ENCODE measurements at regions not wholly inside any gene's neighbourhood (a gene's known extent, or its start where the extent isn't known, plus 50 kb on each side); places are given as distances from the start of the nearest gene placed in this dataset.
"Not testable (repeated sequence)": the region's sequence is repeated elsewhere in the genome, so short reads cannot be mapped to it uniquely, and the experiment has no call there.

- H3K9me3 ChIP-seq (ENCODE audit: control insufficient read depth, insufficient read depth, low read length); H3K4me3 ChIP-seq (ENCODE audit: low read depth, low read length); H3K36me3 ChIP-seq (ENCODE audit: control insufficient read depth, insufficient read depth, low read length); H3K27me3 ChIP-seq (ENCODE audit: control insufficient read depth, insufficient read depth, low read length); H3K4me1 ChIP-seq (ENCODE audit: control insufficient read depth, insufficient read depth, low read length); H3K9ac ChIP-seq (ENCODE audit: low read depth, low read length): not testable (repeated sequence)
Observed at GRCh38 chr4:131738991-131739390, 1410.1 kb upstream of the PCDH10 start.

DNA sequence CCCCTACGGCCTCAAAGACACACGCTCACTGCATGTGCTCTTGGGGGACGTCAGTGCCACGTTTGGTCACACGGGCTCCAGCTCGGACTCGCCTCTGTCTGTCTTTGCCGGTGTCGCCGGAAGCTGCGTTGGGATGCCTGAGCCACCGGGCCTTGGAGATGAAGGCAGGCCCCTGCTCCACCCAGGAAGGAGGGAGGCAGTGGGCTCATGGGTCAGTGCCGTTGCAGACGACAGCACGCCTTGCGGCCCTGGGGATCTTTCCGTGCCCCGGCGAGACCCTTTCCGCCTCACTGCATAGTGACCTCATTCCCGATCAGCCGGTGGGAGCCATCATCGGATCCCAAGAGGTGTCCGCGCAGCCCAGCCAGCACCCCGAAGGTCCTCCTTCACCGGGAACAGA lies 1407.3 kb upstream of the PCDH10 start:
- not testable (repeated sequence) for H3K36me3 ChIP-seq (ENCODE audit: control insufficient read depth, insufficient read depth, low read length); H3K4me3 ChIP-seq (ENCODE audit: low read depth, low read length); H3K9me3 ChIP-seq (ENCODE audit: control insufficient read depth, insufficient read depth, low read length); H3K27me3 ChIP-seq (ENCODE audit: control insufficient read depth, insufficient read depth, low read length); H3K4me1 ChIP-seq (ENCODE audit: control insufficient read depth, insufficient read depth, low read length); H3K9ac ChIP-seq (ENCODE audit: low read depth, low read length)

GRCh38 chr4:131742536-131743205 lies 1406.4 kb upstream of the PCDH10 start:
- not testable (repeated sequence) for H3K36me3 ChIP-seq (ENCODE audit: control insufficient read depth, insufficient read depth, low read length); H3K4me3 ChIP-seq (ENCODE audit: low read depth, low read length); H3K4me1 ChIP-seq (ENCODE audit: control insufficient read depth, insufficient read depth, low read length); H3K27me3 ChIP-seq (ENCODE audit: control insufficient read depth, insufficient read depth, low read length); H3K9ac ChIP-seq (ENCODE audit: low read depth, low read length); H3K9me3 ChIP-seq (ENCODE audit: control insufficient read depth, insufficient read depth, low read length)

- not testable (repeated sequence) for H3K36me3 ChIP-seq (ENCODE audit: control insufficient read depth, insufficient read depth, low read length); H3K9ac ChIP-seq (ENCODE audit: low read depth, low read length); H3K4me1 ChIP-seq (ENCODE audit: control insufficient read depth, insufficient read depth, low read length); H3K27me3 ChIP-seq (ENCODE audit: control insufficient read depth, insufficient read depth, low read length); H3K9me3 ChIP-seq (ENCODE audit: control insufficient read depth, insufficient read depth, low read length); H3K4me3 ChIP-seq (ENCODE audit: low read depth, low read length)
Observed at GRCh38 chr4:131743348-131743747, 1405.7 kb upstream of the PCDH10 start.

- not testable (repeated sequence) for H3K9me3 ChIP-seq (ENCODE audit: control insufficient read depth, insufficient read depth, low read length)
Observed at GRCh38 chr4:131747203-131747602, 1401.9 kb upstream of the PCDH10 start.

DNA sequence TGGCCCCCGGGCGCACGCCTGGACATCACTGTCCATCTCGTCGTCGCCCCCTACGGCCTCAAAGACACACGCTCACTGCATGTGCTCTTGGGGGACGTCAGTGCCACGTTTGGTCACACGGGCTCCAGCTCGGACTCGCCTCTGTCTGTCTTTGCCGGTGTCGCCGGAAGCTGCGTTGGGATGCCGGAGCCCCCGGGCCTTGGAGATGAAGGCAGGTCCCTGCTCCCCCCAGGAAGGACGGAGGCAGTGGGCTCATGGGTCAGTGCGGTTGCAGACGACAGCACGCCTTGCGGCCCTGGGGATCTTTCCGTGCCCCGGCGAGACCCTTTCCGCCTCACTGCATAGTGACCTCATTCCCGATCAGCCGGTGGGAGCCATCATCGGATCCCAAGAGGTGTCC lies 1399.9 kb upstream of the PCDH10 start:
- not testable (repeated sequence) for H3K4me3 ChIP-seq (ENCODE audit: low read depth, low read length); H3K9me3 ChIP-seq (ENCODE audit: control insufficient read depth, insufficient read depth, low read length); H3K36me3 ChIP-seq (ENCODE audit: control insufficient read depth, insufficient read depth, low read length); H3K27me3 ChIP-seq (ENCODE audit: control insufficient read depth, insufficient read depth, low read length); H3K9ac ChIP-seq (ENCODE audit: low read depth, low read length); H3K4me1 ChIP-seq (ENCODE audit: control insufficient read depth, insufficient read depth, low read length)

More at GRCh38 chr4:131747203-131747602, 1401.9 kb upstream of the PCDH10 start:
- not testable (repeated sequence) for H3K36me3 ChIP-seq (ENCODE audit: control insufficient read depth, insufficient read depth, low read length); H3K4me1 ChIP-seq (ENCODE audit: control insufficient read depth, insufficient read depth, low read length); H3K27me3 ChIP-seq (ENCODE audit: control insufficient read depth, insufficient read depth, low read length); H3K9ac ChIP-seq (ENCODE audit: low read depth, low read length); H3K4me3 ChIP-seq (ENCODE audit: low read depth, low read length)

DNA sequence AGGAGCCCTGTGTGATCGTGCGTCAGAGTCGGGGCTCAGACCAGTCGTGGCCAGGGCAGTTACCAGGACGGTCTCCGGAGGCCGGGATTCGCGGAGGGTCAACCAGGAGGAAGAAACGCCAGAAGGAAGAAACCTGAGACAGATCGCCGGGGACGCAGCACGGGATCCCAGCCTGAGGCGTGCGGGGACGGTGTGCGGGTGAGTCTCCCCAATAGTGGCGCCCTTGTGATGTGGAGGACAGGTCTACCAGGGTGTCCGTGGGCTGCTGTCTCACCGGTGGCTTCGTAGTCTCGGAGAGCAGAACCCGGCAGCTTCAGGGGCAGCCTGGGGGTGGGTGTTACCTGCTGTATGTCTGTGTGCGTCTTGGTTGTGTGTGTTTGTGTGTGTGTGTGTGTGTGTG lies 1399.1 kb upstream of the PCDH10 start:
- H3K27me3 ChIP-seq (ENCODE audit: control insufficient read depth, insufficient read depth, low read length); H3K9me3 ChIP-seq (ENCODE audit: control insufficient read depth, insufficient read depth, low read length); H3K4me1 ChIP-seq (ENCODE audit: control insufficient read depth, insufficient read depth, low read length); H3K36me3 ChIP-seq (ENCODE audit: control insufficient read depth, insufficient read depth, low read length); H3K9ac ChIP-seq (ENCODE audit: low read depth, low read length): not testable (repeated sequence)
- peak overlapping the region; percentile 22 for H3K4me3 ChIP-seq (ENCODE audit: low read depth, low read length)

- not testable (repeated sequence) for H3K27me3 ChIP-seq (ENCODE audit: control insufficient read depth, insufficient read depth, low read length); H3K9me3 ChIP-seq (ENCODE audit: control insufficient read depth, insufficient read depth, low read length); H3K9ac ChIP-seq (ENCODE audit: low read depth, low read length); H3K4me1 ChIP-seq (ENCODE audit: control insufficient read depth, insufficient read depth, low read length); H3K36me3 ChIP-seq (ENCODE audit: control insufficient read depth, insufficient read depth, low read length); H3K4me3 ChIP-seq (ENCODE audit: low read depth, low read length)
Observed at GRCh38 chr4:131750469-131750868, 1398.6 kb upstream of the PCDH10 start.

DNA sequence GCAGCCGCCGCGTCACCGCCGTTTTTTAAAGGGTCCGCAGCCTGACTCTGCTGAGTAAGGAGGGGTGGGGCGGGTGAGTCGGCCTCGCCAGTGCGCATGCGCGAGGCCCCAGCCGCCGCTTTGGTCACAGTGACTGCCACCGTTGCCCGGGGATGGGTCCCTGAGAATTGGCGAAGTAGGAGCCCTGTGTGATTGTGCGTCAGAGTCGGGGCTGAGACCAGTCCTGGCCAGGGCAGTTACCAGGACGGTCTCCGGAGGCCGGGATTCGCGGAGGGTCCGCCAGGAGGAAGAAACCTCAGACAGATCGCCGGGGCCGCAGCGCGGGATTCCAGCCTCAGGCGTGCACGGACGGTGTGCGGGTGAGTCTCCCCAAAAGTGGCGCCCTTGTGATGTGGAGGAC lies 1386.9 kb upstream of the PCDH10 start:
- H3K4me3 ChIP-seq (ENCODE audit: low read depth, low read length); H3K4me1 ChIP-seq (ENCODE audit: control insufficient read depth, insufficient read depth, low read length); H3K27me3 ChIP-seq (ENCODE audit: control insufficient read depth, insufficient read depth, low read length); H3K9ac ChIP-seq (ENCODE audit: low read depth, low read length); H3K36me3 ChIP-seq (ENCODE audit: control insufficient read depth, insufficient read depth, low read length); H3K9me3 ChIP-seq (ENCODE audit: control insufficient read depth, insufficient read depth, low read length): not testable (repeated sequence)

GRCh38 chr4:131764730-131765129 lies 1384.4 kb upstream of the PCDH10 start:
- Histone ChIP-seq H3K27me3 (ENCODE audit: control insufficient read depth, insufficient read depth, low read length) (no peaks in the 10 kb centered on the region), H3K36me3 (ENCODE audit: control insufficient read depth, insufficient read depth, low read length) (no peaks in the 10 kb centered on the region), H3K9me3 (ENCODE audit: control insufficient read depth, insufficient read depth, low read length) (no peaks in the 10 kb centered on the region), H3K4me3 (ENCODE audit: low read depth, low read length) (no peak overlapping the region), H3K9ac (ENCODE audit: low read depth, low read length) (no peak overlapping the region), H3K4me1 (ENCODE audit: control insufficient read depth, insufficient read depth, low read length) (no peaks in the 10 kb centered on the region)

GRCh38 chr4:131774382-131774781 lies 1374.7 kb upstream of the PCDH10 start:
- H3K4me3 ChIP-seq (ENCODE audit: low read depth, low read length); H3K4me1 ChIP-seq (ENCODE audit: control insufficient read depth, insufficient read depth, low read length); H3K9me3 ChIP-seq (ENCODE audit: control insufficient read depth, insufficient read depth, low read length); H3K27me3 ChIP-seq (ENCODE audit: control insufficient read depth, insufficient read depth, low read length); H3K36me3 ChIP-seq (ENCODE audit: control insufficient read depth, insufficient read depth, low read length); H3K9ac ChIP-seq (ENCODE audit: low read depth, low read length): not testable (repeated sequence)

DNA sequence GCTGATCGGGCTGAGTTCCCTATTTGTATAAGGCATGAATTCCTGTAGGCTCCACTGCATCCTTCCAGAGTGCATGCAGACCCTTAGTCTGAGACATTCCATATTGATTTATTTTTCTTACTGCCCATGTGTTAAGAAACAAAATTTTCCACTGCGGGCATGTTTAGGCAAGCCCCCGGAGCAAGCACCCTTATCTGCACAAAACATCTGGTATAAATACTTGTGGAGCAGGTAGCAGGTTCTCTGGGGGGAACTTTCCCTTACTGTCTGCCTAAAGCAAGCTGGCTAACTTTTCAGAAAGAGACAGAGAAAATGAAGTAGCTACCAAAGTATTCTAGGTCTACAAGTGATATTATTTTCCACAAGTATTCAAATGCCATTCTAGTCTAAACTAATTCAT lies 1338.5 kb upstream of the PCDH10 start:
- not testable (repeated sequence) for H3K27me3 ChIP-seq (ENCODE audit: control insufficient read depth, insufficient read depth, low read length); H3K4me3 ChIP-seq (ENCODE audit: low read depth, low read length); H3K9ac ChIP-seq (ENCODE audit: low read depth, low read length); H3K36me3 ChIP-seq (ENCODE audit: control insufficient read depth, insufficient read depth, low read length); H3K9me3 ChIP-seq (ENCODE audit: control insufficient read depth, insufficient read depth, low read length); H3K4me1 ChIP-seq (ENCODE audit: control insufficient read depth, insufficient read depth, low read length)

Data from iPS-15b (cell line).